GM19463 (cell line): ENCODE measurements at regions not wholly inside any gene's neighbourhood (a gene's known extent, or its start where the extent isn't known, plus 50 kb on each side); places are given as distances from the start of the nearest gene placed in this dataset.
"Not testable (repeated sequence)": the region's sequence is repeated elsewhere in the genome, so short reads cannot be mapped to it uniquely, and the experiment has no call there.

Source experiments
- ATAC-seq: cut with Tn5 transposase; IDR thresholded peaks from one replicate; pipeline ENCODE4 v1.9.1; 2021; ENCODE audit warnings: mild to moderate bottlenecking, moderate library complexity; ENCODE audit not compliant: unreplicated experiment

DNA sequence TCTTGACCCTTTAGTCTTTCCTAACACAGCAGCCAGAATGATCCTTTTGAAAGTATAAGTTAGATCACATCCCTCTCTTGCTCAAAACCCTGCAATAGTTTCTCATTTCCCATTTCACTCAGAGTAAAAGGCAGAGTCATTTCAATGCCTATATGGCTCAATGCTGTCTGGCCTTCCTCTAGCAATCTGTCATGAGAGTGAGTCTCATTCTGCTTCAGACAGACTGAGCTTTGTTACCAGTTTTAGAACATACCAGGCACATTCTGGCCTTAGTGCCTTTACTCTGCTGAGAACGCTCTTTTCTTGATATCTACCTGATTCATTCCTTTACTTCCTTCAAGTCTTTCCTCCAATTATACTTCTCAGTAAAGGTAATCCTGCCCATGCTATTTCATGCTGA, 372.8 kb upstream of the PKN2 start:
- no peak for ATAC-seq

DNA sequence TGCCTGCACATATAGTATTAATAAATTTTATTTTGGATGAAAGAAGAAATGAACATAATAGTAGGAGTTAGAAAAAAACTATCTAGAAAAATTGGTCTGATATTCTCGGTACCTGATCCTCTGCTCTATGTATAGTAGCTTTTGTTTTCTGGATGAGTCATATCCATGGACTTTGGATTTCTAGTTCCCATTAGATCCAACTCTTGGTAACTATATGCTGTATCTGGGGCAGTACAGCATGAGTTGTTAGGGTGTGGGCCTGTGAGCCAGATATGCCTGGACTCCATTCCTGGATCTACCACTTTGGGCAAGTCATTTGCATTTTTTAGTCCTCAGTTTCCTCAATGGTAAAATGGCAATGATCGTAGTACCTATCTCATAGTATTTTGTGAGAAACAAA, 372.2 kb upstream of the PKN2 start:
- no peak for ATAC-seq

DNA sequence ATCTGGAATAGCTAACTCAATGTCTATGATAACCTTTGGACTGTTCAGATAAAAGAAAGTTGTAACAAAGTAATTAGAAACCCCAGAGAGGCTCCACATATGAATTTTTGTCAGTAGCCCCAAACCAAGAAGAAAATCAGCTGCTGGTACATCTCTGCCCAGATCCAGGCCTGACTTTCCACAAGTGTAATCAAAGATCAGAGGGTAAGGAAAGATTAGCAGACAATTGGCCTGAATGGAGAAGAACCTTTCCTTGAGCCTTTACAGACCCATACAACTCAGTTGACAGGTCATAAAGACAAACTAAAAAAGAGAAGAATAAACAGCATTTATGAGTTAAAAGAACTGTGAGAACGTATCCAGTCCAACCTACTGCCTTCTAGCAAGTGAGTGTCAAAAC, 366.7 kb upstream of the PKN2 start:
- no peak for ATAC-seq

DNA sequence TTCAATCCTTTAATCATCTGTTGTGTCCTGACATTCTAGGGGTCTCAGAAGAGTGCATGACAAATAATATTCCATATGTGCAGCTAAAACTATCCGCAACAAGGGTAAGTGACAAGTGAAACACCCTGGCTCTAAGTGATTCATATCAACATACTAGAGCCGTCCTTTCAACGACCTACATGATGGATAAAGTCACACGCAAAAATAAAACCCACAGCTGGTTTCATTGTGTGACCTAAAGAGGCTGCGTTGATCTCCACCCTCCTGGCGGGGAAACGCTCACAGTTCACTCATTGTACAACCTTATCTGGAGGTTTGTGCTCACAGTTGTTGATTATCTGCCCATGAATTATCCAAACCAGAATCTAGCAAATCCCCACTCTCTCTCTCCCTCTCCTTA, 365.3 kb upstream of the PKN2 start:
- no peak for ATAC-seq

DNA sequence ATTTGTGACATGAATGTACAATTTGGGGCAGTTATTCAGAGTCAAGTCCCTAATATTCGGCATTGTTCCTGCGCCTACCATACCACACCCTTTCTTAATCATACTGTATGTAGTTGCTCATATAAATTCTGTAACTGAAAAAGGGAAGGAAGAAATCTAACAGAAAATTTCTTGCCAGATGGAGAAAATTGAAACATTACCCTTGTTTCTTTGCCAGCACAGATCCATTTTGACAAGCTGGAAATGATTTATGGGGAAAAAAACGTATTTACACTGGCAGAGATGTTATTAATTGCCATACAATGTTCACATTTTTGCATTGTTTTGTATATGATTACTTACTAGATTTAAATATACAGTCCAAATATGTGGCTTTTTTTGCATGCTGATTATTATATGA, 363.8 kb upstream of the PKN2 start:
- no peak for ATAC-seq

DNA sequence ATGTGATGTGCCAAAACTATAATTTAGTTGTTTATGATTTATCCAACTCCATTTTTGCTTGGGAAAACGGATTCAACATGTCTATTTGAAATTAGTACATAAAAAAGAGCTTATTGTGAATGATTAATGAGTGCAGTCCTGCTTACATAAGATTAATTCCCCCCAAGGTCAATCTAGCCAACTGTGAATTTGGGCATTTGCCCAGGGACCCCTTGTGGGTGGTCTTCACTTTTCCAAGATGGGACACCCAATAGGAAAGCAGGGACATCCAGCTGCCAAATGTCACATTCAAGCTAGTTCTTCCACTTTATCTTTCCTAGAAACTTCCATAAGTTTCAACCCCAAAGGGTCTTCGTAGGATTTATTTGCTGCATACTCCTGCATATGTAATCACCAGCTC, 362.4 kb upstream of the PKN2 start:
- no peak for ATAC-seq

DNA sequence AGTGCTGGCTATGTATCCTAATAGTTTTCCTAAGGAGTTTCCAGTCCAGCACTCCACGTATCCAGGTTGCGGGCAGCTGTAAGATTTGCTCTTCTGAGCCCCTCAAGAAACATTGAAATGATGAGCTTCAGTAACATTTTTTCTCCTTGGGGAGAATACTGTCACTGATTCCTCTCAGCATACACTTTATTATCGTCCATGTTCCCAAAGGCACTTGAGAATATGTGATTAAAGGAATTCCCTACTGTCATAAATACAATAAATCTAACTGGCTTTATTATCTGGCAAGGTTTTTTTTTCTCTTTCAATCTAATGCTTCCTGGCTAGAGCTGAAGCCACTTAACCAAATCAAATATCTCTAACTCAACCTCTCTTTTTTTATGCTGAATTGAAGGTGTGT, 359.2 kb upstream of the PKN2 start:
- no peak for ATAC-seq

DNA sequence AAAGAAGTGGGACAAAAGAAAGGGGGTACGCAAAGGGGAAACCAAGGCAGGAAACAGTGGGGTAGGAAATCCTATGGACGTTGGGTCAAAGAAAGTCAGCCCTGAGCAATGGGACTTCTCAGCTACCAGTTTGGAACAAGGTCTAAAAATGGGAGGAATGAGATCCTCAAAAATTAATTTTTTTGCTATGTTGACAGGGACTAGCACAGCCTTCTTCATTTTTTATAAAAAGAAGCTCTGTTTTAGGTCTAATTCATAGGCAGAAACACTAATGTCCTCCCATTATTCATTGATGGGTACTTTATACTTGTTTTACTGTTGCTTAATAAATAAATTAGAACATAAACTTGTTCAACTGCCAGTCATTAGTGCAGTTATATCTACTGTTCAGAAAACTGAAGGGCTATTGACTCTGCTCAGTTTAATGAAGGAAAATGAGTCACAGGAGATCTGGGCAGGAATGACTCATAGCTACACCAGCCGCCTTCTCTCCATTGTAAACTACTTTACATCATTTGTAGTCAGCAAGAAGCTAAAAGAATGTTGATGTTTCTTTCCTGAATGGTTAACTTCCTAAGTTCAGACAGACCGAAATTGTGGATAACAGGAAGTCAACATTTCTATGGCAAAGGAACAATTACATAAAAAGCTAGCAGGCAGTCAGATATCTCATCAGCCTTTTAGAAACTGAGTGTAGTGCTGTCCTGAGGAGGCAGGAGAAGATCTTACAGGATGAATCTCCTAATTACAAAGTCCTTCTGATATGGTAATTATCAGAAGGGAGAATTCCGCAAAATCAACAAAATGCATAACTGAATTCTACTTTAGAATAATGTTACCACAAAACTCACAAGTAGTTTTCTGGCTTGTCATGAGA, 356.4 kb upstream of the PKN2 start:
- ATAC-seq: peak; percentile 82

DNA sequence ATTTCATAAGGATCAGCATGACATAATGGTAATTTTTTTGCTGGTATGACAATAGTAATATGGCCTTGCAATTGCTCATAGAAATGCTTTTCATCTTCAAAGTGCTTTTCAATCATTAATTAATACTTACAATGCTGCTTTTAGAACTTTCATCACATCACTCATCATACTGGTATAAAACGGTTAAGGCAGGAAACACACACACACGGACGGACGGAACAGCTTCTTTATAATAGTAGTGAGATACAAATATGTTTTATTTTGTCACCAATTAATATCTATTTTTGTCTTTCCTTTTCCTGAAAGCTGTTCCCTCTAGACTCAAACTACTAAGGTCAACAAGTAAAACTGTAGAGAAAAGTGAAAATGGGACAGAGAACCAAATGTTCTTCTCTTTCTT, 353.9 kb upstream of the PKN2 start:
- no peak for ATAC-seq

DNA sequence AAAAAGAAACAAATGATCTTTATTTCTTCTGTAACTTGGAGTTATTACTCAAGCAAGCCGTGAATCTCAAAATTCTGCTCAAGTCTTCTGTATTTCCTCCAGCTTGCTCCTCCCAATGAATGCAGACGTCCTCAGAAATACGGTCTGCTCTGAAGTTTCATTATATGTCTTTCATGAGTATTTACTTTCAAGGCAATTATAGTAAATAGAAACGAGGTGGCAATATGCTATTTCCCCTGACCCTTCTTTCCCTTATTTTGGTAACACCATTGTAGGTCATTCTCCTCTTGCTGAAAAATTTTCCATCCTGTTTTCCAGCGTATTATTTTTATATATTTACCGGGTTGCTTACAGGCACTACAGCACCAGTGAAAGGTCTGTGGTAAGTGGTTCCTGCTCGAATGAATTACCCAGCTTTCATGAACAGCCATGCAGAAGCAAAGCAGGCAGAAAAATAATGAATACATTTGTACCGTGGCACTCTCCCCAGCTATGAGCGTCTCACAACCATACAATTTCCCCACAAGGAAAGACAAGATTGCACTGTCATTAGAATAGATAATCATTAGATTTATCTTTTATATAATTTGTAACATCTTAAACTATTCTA, 350.9 kb upstream of the PKN2 start:
- ATAC-seq: no peak

DNA sequence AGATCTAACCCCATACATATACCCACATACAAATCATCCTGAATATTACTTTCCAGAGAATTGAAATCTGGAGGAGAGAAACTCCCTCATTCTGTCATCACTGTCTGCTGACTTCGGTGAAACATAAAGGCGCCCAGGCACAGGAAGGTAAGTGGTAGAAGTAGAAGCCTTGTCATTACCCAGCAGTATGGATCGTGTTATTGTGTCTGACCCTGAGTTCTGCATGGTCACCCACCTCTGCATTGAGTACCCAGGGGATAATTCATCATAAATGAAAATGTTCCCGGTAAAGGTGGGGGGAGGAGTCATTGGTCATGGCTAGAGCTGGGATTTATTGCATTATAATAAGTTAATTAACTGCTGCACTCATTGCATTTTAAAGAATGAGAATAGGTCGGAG, 342.6 kb upstream of the PKN2 start:
- no peak for ATAC-seq

DNA sequence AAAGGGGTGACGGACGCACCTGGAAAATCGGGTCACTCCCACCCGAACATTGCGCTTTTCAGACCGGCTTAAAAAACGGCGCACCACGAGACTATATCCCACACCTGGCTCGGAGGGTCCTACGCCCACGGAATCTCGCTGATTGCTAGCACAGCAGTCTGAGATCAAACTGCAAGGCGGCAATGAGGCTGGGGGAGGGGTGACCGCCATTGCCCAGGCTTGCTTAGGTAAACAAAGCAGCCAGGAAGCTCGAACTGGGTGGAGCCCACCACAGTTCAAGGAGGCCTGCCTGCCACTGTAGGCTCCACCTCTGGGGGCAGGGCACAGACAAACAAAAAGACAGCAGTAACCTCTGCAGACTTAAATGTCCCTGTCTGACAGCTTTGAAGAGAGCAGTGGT, 342.0 kb upstream of the PKN2 start:
- ATAC-seq: not testable (repeated sequence)

DNA sequence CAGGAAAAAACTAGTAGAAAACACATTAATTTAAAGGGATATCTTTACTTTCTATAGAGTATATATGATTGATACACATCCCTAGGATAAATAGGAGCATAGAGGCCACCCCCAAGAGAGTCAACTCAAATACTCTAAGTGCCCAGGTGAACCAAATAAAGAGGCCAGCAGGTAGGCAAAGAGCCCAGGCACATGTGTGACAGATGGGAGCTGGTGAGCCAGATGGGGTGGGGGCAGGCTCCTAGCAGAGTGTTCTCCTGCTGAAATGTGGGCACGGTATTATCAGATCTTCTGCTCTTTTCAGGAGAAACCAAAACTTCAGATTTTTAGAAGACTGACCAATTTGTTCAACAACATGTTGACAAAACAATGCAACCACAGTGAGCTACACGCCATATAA, 333.4 kb upstream of the PKN2 start:
- no peak for ATAC-seq

DNA sequence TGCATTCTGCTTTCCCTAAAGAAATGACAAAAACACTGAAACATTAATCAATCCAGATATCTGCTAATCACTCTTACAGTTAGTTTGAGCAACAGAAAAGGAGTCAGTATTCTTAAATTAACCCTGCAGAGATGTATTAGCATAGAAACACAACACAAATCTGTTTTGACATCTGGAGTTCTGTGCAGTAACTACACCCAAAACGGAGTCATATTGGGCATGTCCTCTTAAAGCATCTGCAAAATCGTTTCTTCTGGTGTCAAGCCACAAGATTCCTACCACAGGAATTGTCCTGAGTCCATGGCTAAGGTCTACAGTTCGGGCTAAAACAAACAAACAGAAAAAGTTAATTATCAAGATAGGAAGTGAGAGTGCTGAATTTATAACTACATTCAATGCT, 332.1 kb upstream of the PKN2 start:
- ATAC-seq: no peak

DNA sequence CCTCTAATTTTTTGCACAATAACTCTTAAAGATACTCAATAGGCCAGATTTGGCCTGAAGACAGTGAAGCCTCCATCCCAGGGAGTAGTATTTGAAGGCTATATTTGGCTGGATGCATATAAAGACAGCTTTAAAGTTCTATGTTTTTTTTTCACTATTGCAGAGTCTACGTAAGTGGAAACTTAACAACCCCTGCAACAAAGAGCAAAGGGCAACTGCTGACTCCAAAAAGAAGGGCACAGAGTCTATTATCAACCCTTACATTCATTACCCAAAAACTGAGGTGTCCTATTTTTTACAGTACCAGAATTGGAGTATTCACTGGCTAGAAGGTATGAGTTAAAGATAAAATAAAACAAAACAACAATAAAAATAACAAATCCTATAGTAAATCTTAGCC, 329.8 kb upstream of the PKN2 start:
- no peak for ATAC-seq

DNA sequence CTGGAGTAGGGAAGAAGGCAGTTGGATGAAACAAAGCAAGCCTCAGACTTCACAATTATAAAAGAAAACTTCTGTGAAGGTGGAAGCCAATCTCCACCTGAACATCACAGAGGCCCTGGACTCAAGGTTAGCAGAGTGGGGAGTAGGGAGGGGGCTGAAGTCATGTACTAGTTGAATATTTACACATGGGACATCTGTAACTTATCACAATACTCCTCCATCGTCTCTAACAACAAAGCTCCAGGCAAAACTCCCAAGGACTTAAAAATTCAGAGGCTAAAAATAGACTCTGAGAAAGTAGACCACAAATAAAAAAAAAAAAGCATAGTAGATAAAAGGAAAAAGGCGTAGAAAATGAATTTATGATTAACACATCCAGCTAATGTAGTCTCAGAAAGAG, 326.3 kb upstream of the PKN2 start:
- ATAC-seq: no peak

DNA sequence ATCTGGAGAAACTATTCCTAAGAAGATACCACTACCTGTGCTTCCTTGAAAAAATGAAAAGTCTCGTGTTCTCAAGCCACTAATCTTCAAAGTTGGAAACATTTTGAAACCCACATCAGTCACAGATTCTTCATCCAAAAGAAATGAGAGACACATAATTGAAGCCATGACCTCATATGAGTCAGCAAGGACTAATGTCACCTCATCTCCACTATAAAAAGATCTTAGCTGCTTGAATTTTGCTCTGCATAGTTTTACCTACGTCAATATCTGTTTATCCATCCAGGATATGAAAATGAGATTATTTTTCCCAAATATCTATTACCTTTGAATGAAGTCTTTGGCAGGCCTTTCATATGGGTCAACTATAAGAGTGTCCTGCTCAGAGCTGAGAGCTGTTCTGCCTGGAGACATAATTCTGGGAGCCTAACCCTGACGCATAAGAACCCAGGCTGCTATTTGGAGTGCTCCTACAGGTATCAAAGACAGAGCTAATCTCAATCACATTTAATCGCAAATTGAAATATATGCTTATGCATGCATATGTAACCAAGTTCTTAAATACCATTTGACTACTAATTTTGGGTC, 312.5 kb upstream of the PKN2 start:
- no peak for ATAC-seq

DNA sequence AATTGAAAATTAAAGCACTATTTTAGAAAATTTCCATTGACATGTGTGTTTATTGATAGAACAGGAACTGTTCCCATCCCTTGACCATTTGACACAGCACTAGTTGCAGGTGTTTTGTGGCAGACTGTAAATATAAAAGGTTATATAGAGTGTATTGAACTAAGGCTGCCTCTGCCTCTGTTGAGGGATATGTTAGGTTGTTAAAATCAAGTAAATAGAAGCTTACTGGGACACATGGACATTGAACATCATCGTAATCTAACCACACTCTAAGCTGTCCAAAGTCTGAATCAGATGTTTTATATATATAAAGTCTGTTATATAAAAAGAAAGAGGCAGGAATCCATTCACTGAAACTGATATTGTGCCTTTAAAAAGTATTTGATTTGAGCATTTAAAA, 308.1 kb upstream of the PKN2 start:
- no peak for ATAC-seq

DNA sequence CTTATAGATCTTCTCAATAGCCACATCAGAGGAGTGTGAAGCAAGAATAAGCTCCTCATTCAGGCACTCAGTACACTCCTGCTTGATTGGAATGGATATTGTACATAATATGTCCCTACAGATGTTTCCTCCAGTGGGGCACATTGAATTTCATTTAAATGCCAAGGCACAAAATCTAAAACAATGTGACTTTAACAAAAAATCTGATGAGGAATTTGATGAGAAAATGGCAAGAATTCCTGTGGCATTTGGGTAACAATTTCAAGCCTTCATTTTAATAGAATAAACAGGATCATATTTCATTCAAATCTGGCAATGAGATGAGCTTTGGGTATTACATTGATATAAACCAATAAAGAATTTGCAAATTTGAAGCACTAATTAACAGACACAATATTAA, 307.7 kb upstream of the PKN2 start:
- no peak for ATAC-seq

DNA sequence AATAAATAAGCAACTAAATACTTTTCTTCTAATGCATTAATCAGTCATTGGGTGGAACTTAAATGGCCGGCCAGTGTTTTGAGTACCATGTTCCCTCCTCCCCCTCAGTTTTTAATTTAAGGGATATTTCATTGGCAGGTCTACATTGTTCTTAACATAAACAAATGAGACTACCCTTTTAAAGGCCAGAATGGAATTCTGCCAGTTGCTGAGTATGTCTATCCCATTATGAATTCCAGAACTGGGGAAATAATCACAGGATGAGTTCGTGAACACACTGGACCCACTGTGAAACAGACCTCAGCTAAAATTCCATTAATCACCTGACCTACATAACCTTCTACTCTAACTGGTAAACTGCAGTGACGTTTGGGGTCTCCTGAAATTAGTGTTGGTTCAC, 305.5 kb upstream of the PKN2 start:
- ATAC-seq: no peak

DNA sequence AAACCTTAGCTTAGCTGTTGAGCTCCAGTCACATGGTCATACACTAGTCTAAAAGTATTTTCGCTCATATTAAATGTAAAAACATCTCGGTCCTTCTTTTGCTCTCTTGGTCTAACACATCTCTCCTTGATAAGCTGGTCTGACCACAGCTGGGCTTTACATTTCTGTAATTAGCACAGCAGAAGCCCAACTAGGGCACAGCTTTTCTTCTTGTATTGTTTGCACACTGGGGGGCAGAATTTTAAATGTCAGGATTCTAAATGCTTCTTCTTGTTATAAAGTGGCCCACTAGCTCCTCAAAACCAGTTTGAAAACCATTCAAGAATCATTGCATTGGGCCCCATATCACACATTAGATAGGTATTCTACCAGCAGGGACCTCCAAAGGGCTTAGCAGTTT, 289.1 kb upstream of the PKN2 start:
- ATAC-seq: no peak

DNA sequence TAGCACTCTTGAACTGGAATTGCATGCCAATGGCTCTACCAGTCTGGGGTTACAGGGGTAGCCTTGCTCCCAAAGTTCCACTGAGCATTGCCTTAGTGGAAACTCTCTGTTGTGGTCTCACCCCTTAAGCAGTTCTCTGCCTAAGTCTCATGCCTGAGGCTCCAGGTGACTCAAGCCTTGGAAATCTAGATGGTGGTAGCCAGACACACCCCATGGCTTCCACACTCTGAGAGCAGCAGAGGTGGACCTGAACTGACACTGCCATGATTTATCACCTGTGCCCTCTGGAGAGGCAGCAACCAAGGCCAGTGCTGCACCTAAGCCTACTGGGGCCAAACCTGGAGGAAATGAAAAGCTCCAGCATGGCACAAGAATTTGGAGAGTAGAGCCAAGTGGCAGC, 285.7 kb upstream of the PKN2 start:
- no peak for ATAC-seq
